ENCODE measurements at regions not wholly inside any gene's neighbourhood (a gene's known extent, or its start where the extent isn't known, plus 50 kb on each side); places are given as distances from the start of the nearest gene placed in this dataset.

GRCh38 chr19:27681972-27682371 is 1531.0 kb downstream of the UQCRFS1 start:
- Histone ChIP-seq H3K4me1 (no peaks in the 10 kb centered on the region), H3K4me3 (no peak overlapping the region), H3K27me3 (no peaks in the 10 kb centered on the region), H3K9me3 (peaks cover 0 to 78% of the 10 kb centered on the region in 2 donors), H3K27ac (no peak overlapping the region), H3K36me3 (no peaks in the 10 kb centered on the region)
- no peak for ATAC-seq
- DNase-seq, result no peak
- intact Hi-C loops (cut with DNase I), result no loop called here
- no peak for TF ChIP-seq CTCF (IDR thresholded peaks at IDR 0.05)

DNA sequence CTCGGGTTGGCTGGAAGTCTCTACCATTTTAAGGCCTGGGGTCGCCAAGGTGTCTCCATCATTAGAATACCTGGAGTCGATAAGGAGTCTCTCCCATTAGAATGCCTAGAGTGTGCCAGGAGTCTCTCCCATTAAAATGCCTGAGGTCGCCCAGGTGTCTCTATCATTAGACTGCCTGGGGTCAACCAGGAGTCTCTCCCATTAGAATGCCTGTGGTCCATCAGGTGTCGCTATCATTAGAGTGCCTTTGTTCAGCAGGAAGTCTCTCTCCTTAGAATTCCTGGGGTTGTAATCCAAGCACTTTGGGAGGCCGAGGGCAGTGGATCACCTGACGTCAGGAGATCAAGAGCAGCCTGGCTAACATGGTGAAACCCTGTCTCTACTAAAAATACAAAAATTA is 1533.0 kb downstream of the UQCRFS1 start:
- intact Hi-C loops (cut with DNase I), result no loop called here
- DNase-seq (no peak), ATAC-seq (no peak)
- no peak for TF ChIP-seq CTCF (IDR thresholded peaks at IDR 0.05)
- Histone ChIP-seq H3K9me3 (peaks cover 0 to 82% of the 10 kb centered on the region in 2 donors), H3K36me3 (no peaks in the 10 kb centered on the region), H3K4me1 (no peaks in the 10 kb centered on the region), H3K27ac (no peak overlapping the region), H3K4me3 (no peak overlapping the region), H3K27me3 (no peaks in the 10 kb centered on the region)

DNA sequence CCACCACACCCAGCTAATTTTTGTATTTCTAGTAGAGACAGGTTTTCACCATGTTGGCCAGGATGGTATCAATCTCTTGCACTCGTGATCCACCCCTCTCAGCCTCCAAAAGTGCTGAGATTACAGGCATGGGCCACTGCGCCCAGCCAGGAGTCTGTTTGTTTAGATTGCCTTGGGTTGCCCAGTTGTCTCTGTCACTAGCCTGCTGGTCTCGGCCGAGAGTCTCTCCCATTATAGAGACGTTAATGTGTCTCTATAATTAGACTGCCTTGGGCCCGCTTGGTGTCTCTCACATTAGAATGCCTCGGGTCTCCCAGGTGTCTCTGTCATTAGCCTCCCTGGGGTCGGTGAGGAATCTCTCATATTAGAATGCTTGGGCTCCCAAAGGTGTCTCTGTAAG is 1533.6 kb downstream of the UQCRFS1 start:
- TF ChIP-seq CTCF (IDR thresholded peaks at IDR 0.05), result no peak
- H3K4me1 ChIP-seq, result no peaks in the 10 kb centered on the region

DNA sequence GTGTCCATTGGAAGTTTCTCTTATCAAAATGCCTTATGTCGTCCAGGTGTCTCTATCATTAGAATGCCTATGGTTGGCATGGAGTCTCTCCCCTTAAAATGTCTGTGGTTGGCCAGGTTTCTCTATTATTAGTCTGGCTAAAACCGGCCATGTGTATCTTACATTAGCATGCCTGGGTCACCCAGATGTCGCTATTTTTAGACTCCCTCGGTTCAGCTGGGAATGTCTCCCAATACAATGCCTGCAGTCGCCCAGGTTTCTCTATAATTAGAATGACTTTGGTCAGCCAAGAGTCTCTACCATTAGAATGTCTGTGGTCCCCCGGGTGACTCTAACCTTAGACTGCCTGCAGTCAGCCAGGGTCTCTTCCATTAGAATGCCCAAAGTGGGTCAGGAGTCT is 1536.1 kb downstream of the UQCRFS1 start:
- peaks cover 0 to 88% of the 10 kb centered on the region in 2 donors for H3K9me3 ChIP-seq
- H3K4me3 ChIP-seq, result no peak overlapping the region
- no peaks in the 10 kb centered on the region for H3K36me3 ChIP-seq
- intact Hi-C loops (cut with DNase I), result no loop called here
- no peak for ATAC-seq
- no peak overlapping the region for H3K27ac ChIP-seq
- DNase-seq, result no peak
- TF ChIP-seq CTCF (IDR thresholded peaks at IDR 0.05), result no peak
- no peaks in the 10 kb centered on the region for H3K27me3 ChIP-seq
- no peaks in the 10 kb centered on the region for H3K4me1 ChIP-seq

More for the DNA sequence above, 1533.6 kb downstream of the UQCRFS1 start:
- Histone ChIP-seq H3K4me3 (no peak overlapping the region), H3K9me3 (peaks cover 0 to 83% of the 10 kb centered on the region in 2 donors), H3K27me3 (no peaks in the 10 kb centered on the region), H3K27ac (no peak overlapping the region), H3K36me3 (no peaks in the 10 kb centered on the region)
- ATAC-seq, result no peak
- intact Hi-C loops (cut with DNase I), result no loop called here
- no peak for DNase-seq

GRCh38 chr19:27676334-27676733 is 1536.6 kb downstream of the UQCRFS1 start:
- ATAC-seq, result no peak
- H3K27ac ChIP-seq, result no peak overlapping the region
- H3K4me1 ChIP-seq, result no peaks in the 10 kb centered on the region
- no peaks in the 10 kb centered on the region for H3K27me3 ChIP-seq
- TF ChIP-seq CTCF (IDR thresholded peaks at IDR 0.05), result no peak
- no peak overlapping the region for H3K4me3 ChIP-seq
- DNase-seq, result no peak
- peaks cover 0 to 90% of the 10 kb centered on the region in 2 donors for H3K9me3 ChIP-seq
- H3K36me3 ChIP-seq, result no peaks in the 10 kb centered on the region
- intact Hi-C loops (cut with DNase I), result no loop called here

Data from left lung (tissue), 4 donors.